T-helper 2 cell (primary cell): ENCODE measurements at regions not wholly inside any gene's neighbourhood (a gene's known extent, or its start where the extent isn't known, plus 50 kb on each side); places are given as distances from the start of the nearest gene placed in this dataset.
"Not testable (repeated sequence)": the region's sequence is repeated elsewhere in the genome, so short reads cannot be mapped to it uniquely, and the experiment has no call there.

Experiments
- DNase-seq, 5 experiments: peaks; one replicate each; pipeline versions ENCODE4 v3.0.0 to v3.0.0-alpha.2; 2012 to 2022

DNA sequence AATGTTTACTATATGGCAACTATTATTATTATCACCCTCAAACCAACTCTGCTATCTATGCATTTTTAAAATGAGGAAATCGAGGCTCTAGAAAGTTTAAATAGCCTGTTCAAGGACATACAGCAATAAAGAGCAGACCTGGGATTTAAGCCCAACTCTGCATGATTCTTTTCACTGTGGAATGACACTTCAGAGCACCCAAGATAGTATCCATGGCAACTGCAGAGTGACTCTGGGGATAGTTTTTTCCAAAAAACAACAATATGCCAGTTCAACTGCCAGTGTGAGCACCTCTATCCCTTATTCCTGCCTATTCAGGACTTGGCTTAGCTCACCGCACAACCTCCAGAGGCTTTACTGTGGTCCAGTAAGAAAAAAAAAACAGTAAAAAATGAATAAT is 293.9 kb downstream of the BRINP2 start:
- no peak for DNase-seq

DNA sequence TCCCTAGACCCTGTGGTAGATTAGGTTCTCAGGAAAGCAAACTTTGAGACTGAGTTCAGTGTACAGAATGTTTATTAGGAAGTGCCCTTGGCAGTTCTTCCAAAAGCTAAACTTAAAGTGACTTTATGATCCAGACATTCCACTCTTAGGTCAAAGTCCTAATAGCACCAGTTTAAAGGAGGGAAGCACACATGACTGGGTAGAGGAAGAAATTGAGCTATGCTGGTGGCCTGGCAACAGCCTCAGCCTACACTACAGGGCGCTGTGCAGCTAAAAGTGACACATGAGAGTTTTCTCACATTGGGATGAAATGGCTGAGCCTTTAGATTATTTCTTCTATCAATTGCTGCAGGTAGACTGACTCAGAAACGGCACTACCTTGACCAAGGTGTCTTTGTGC is 280.4 kb downstream of the BRINP2 start:
- DNase-seq: no peak

GRCh38 chr1:177448652-177449357 is 278.0 kb downstream of the BRINP2 start:
- DNase-seq: no peak

DNA sequence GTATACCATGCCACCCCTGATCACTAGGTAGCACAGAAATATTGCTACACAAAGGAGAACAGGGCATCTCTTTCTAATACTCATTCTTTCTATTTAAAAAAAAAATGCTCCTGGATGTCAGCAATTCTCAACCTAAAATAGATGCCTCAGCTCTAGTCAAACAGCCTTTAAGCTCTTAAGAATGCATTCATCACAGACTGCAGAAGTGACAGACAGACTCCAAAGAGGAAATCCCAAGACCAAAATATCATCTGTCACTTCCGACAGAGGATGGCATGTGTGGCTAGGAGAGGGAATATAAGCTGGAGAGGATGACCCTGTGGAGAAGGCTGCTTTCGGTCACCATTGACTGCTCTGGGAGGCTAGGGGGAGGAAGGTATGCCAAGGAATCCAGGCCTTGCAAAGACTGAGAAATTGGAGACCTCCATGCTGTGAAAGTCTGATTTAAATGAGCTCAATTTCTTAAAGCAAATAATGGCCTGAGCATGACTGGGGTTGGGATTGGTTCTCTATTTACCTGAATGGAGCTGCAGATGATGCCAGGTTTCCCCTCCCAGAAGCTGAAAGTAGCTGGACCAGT is 277.4 kb downstream of the BRINP2 start:
- DNase-seq: no peak

GRCh38 chr1:177444997-177445746 is 274.4 kb downstream of the BRINP2 start:
- DNase-seq: no peak

GRCh38 chr1:177443003-177443402 is 272.2 kb downstream of the BRINP2 start:
- DNase-seq: no peak

DNA sequence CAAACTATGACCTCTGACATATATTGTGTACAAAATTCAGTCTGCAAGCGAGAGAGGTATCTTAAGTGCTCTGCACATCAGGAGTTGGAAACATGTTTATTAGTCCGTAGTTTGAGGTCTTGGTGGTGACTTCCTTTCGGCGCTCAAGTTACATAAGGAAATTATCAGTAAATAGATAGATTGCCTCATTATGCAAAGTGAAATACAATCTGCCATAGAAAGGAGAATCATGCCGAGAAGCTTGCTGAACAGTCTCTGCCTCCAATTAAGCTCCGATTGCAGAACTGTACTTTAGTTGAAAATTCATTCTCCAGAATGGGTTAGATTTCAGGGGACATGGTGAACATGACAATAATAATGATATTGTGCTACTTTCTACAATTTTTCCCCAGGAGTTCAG is 271.8 kb downstream of the BRINP2 start:
- no peak for DNase-seq

DNA sequence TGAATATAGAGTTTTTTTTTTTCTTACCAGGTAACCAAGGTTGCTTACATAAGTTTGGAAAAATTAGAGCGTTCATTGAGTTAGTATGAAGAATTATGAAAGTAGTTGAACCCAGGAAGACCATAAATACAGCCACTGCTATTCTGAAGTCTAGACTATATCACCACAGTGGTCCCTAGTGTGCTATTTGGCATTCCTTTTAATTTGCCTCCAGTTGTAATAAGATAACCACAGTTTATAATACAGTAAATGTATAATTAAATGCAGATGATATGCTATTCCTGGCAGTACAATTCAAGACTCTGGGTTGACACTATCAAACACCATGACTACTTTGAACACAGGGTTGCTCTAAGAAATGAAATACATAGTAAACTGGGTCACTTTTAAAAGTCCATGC is 270.5 kb downstream of the BRINP2 start:
- no peak for DNase-seq

DNA sequence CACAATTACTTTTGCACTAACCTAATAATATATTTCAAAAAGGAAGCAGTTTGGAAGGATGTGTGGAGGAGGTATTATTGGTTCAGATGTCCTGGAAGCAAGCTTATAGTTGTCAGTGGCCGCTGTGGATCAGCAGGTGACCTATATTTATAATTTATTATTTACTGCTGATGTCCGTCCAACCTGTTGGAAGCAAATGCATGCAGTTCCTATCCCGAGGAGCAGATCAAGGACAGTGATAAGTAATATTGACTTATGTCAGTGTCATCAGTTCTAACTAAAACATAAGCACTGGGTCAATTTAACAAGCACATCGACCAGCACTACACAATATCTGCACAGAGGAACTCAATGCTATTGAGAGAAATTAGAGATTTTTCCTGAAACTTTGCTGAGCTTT is 270.1 kb downstream of the BRINP2 start:
- no peak for DNase-seq

DNA sequence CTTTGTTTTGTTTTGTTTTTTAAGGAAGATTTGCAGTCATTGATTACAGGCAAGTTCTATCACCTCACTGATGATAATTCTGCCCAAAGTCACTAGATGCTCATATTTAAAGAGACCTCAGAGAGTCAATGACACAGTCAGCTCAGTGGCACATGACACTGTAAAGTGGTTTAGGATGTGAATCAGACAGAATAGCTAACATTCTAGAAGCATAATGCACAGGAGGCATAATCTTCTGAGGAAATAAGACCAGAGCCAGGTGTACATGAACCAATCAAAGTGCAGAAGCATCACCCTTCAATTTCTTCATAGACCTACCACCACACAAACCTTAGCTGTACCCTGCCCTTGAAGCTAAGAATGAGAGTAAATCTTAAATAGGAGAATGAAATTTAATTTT is 268.5 kb downstream of the BRINP2 start:
- DNase-seq: no peak

DNA sequence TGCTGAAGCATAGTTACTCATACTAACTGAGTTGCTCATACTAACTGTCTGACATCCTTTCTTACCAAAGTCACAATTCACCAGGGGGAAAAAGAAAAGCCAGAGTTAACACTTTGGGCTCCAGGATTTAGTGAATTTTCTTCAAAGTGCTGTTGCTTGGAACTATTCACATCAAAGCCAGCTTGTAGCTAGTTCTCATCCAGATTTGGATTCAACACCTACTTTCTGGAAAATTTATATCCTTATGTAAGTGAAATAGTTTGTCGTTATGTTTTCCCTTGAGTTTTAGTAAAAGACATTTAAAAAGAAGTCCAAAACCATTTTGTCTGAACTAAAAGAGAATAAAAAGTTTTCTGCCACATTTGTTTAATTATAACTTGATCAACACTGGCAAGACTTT is 264.6 kb downstream of the BRINP2 start:
- DNase-seq: no peak

- DNase-seq: no peak
Measured at GRCh38 chr1:177432897-177433296, 262.1 kb downstream of the BRINP2 start.

DNA sequence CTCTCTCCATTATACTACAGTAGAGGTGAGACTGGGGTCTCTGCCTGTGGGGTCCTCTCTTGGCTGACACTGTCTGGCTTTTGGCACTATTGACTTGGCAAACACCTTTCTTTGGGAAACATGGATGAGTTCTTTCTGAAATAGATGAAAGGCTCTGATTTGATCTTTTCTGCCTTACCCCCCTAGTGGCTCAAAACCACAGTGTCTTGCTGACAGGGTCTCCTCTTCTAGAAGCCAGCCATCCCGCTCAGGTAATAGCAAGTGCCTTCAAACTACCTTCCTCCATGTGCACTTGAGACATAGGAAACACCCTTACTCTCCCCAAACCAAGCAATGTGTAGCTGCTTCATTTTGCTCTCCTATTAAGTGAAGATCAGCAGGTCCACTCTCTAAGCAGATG is 260.4 kb downstream of the BRINP2 start:
- DNase-seq: no peak

DNA sequence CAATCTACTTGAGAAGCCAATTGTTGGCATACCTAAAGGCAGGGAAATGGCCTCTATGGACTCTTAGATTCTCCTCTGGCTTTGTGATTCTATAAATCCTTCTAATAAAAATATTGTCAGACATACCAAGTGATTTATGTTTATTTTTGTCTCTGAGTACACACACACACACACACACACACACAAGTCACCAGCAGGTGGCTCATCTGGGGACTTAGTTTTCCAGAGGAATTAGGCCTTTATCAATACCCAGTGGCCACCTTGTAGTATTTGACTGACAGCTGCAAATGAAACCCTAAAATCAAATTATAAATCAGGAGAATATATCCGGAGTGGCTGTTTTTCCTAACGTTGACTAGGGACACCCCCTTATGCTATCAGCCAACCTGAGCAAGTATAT is 258.5 kb downstream of the BRINP2 start:
- no peak for DNase-seq

DNA sequence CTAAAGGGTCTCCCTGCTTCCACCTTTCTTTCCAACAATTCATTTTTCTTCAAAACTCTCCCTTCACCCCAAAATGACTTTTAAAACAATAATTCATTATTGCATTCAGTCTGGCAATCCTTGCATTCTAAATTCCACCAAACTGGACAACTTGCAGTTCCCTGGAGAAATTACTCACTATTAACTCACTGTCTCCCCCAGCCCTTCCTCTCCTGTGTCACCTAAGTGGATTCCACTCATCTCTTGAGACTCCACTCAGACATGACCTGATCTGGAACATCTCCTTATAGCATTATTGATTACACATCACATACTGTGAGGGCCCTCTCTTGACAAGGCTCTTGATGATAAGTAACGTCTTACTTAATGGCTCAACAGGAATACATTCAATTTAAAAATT is 257.1 kb downstream of the BRINP2 start:
- no peak for DNase-seq

DNA sequence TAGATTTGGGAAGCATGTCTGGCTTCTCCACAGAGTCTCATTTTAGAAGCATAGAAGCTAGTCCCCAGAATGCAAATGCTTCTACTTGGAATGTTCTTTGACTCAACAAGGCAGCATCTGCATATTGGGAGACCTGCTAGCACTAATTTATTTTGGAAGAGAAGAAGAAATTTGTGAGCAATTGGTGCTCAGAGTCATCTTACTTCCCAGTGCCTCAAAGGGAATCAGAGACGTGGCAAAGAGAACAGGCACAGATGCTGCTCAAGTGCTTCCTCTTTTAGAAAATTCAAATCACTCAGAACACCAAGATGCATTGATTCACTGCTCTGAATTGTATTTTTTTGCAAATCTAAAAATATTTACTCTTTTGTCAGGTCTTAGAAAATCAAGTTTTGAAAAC is 255.7 kb downstream of the BRINP2 start:
- no peak for DNase-seq

- no peak for DNase-seq
Measured at GRCh38 chr1:177425199-177425598, 254.4 kb downstream of the BRINP2 start.

DNA sequence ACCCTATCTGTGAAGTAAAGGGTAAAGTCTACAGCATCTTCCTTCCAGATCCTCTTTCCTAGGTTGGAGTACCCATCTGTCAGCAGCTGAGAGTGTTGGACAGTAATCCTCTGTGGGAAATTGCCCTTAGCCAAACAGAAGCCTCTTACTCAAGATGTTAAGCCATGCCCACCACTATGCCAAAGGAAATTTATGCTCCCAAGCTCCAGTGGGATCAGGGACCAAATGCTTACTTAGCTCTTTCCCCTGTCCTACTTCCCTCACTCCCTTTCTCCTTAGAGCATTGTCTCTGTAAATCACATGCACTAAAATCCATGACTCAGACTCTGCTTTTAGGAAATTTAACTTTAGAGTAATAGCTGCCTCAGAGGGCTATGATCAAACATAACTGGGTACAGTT is 254.0 kb downstream of the BRINP2 start:
- no peak for DNase-seq

- DNase-seq: no peak
Measured at GRCh38 chr1:177423090-177423489, 252.3 kb downstream of the BRINP2 start.

DNA sequence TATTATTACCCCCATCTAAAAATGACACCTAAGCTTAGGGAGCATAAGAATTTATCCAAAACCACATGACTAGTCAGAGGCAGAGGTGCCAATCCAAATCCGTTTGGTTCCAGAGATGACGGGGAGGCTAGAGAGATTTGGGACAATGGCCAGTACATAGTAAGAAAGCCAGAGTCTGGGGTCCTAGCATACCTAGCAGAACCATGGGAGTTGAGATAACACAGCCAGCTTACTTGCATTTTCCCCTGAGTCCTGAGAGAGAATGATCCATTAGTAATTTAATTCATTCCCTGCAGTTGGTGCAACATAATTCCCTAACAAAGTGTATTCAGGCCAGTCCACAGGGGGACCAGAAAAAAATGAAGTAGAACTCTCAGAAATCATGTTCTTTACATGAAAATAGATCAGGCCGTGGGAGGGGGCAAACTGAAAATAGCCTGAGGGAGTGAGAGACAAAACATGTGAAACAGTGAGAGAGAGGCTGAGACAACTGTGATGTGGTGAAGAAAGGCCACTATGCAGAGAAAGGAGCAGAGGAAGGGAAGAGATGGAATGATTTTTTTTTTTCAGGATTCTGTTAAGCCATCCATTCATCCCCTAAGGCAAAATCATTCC is 243.3 kb downstream of the BRINP2 start:
- DNase-seq: no peak

- no peak for DNase-seq
Measured at GRCh38 chr1:177411381-177411780, 240.6 kb downstream of the BRINP2 start.

DNA sequence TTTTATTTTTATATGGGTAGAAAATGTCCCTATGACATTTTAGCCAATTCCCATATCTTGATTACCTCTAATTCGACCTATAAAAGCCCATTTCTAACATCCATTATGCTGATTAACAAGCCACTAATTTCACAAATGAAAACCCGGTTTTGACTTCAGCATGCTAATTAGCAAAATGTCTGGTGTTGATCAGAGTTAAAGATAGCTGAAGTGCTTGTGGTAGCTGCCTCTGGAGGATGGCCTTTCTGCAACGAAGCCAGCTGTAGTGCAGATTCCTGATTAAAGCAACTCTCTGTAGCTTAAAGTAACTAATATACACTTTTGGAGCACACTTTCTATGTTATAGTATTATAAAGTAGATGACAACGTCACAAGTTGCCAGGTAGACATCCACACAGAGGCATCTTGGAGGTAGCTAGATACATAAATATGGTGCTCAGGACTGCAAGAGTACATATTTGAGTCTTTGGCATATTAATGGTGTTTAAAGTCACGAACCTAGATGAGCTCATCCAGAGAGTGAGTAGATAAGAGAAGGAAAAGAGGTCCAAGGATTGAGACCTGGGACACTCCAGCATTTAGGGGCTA is 239.5 kb downstream of the BRINP2 start:
- no peak for DNase-seq

- not testable (repeated sequence) for DNase-seq
Measured at GRCh38 chr1:177406323-177406722, 235.6 kb downstream of the BRINP2 start.
